Mammary epithelial cell (primary cell): ENCODE measurements at regions not wholly inside any gene's neighbourhood (a gene's known extent, or its start where the extent isn't known, plus 50 kb on each side); places are given as distances from the start of the nearest gene placed in this dataset.

Source experiments
- EZH2 ChIP-seq: IDR thresholded peaks from 2 replicates; pipeline ENCODE4 v1.6.1; 2012; ENCODE audit warnings: low read length, inconsistent platforms, borderline replicate concordance
- TF ChIP-seq, protein P1 (sequence below), 2 donors: IDR thresholded peaks in 1 of 2; conservative IDR thresholded peaks in 1 of 2; 2 replicates each; pipeline ENCODE4 v1.5.1; 2011 to 2012; ENCODE audit warnings: inconsistent platforms in 2 of 2, low read length in 2 of 2, mild to moderate bottlenecking in 2 of 2, control low read depth in 1 of 2, low read depth in 1 of 2; ENCODE audit not compliant: insufficient read depth in 1 of 2; ENCODE audit errors: extremely low read depth in 1 of 2

DNA sequence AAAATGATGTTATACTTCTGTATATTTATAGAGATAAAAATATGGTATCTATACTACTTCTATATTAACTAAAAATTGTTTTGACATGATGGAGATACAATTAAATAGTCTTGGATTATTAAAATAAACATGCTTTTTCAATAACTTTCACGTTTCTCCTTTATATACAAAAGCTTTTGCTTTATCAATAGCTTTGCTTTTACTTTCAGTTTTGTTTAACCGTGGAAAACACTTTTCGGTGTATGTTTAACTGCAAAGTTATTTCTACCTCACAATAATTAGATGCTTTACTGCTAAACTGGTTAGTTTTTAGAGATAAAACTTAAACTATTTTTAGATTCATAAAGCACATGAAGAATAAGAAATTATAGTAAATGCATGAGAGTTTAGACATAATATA lies 432.1 kb upstream of the PCDH15 start:
- TF ChIP-seq, protein P1, sequence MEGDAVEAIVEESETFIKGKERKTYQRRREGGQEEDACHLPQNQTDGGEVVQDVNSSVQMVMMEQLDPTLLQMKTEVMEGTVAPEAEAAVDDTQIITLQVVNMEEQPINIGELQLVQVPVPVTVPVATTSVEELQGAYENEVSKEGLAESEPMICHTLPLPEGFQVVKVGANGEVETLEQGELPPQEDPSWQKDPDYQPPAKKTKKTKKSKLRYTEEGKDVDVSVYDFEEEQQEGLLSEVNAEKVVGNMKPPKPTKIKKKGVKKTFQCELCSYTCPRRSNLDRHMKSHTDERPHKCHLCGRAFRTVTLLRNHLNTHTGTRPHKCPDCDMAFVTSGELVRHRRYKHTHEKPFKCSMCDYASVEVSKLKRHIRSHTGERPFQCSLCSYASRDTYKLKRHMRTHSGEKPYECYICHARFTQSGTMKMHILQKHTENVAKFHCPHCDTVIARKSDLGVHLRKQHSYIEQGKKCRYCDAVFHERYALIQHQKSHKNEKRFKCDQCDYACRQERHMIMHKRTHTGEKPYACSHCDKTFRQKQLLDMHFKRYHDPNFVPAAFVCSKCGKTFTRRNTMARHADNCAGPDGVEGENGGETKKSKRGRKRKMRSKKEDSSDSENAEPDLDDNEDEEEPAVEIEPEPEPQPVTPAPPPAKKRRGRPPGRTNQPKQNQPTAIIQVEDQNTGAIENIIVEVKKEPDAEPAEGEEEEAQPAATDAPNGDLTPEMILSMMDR (conservative IDR thresholded peaks at IDR 0.05 in 1 of 2, IDR thresholded peaks at IDR 0.05 in 1 of 2; ENCODE audit: extremely low read depth in 1 of 2, insufficient read depth in 1 of 2, low read depth in 1 of 2, low read length in 2 of 2) = no peak
- no peak for TF ChIP-seq EZH2
